ENCODE measurements at regions not wholly inside any gene's neighbourhood (a gene's known extent, or its start where the extent isn't known, plus 50 kb on each side); places are given as distances from the start of the nearest gene placed in this dataset.

GRCh38 chr16:86211265-86211664, 299.1 kb upstream of the FOXF1 start (continued):
- TF ChIP-seq PRDM15 (CRISPR knock-in tag; IDR thresholded peaks at IDR 0.05) (no peak), BCLAF1 (IDR thresholded peaks at IDR 0.05) (no peak), ELK1 (IDR thresholded peaks at IDR 0.05; ENCODE audit: low read depth, low read length) (no peak)

- SMC1A ChIA-PET (ENCODE audit: uncharacterized antibody, unreplicated experiment) = no interaction called here
- Histone ChIP-seq H2AFZ (ENCODE audit: control insufficient read depth, low read depth, low read length) (no peak overlapping the region), H3K36me3 (ENCODE audit: control insufficient read depth in 2 of 2, insufficient read depth in 2 of 2, low read length in 1 of 2) (no peaks in the 10 kb centered on the region), H4K20me1 (ENCODE audit: control insufficient read depth, insufficient read depth) (no peaks in the 10 kb centered on the region), H3K9ac (ENCODE audit: control insufficient read depth, insufficient read depth, low read length) (no peak overlapping the region), H3K4me1 (ENCODE audit: control insufficient read depth, insufficient read depth, low read length) (no peaks in the 10 kb centered on the region), H3K27me3 (replicated peaks in 1 of 2; ENCODE audit: control insufficient read depth in 2 of 2, insufficient read depth in 2 of 2, low read length in 1 of 2) (no peaks in the 10 kb centered on the region), H3K27ac (ENCODE audit: control insufficient read depth, insufficient read depth) (no peak overlapping the region), H3K79me2 (ENCODE audit: control insufficient read depth, insufficient read depth, low read length) (no peaks in the 10 kb centered on the region), H3K4me3 (no peak overlapping the region), H3K4me2 (ENCODE audit: control insufficient read depth, insufficient read depth) (no peak overlapping the region), H3K9me3 (replicated peaks; ENCODE audit: control insufficient read depth, insufficient read depth, low read length) (peaks cover 3% of the 10 kb centered on the region; the same call in 1 of the 3 replicates)
- CTCF ChIA-PET = no interaction called here
- intact Hi-C loops (cut with micrococcal nuclease; ENCODE audit: unreplicated experiment) = no loop called here
- ATAC-seq (no peak), DNase-seq (ENCODE audit: low read depth, low spot score) (no peak), FAIRE-seq (no peak)
- POLR2A ChIA-PET = interaction anchor here (0.5 kb wide), 1 partner anchor 115 kb away, joined by 4 read pairs; no protein-coding TSS in a partner anchor
- no TSS peak for BruUV-seq (replicated peaks)
- TF ChIP-seq SUPT20H (IDR thresholded peaks at IDR 0.05; ENCODE audit: borderline replicate concordance, control insufficient read depth, low read depth, low read length) (no peak), GABPA (IDR thresholded peaks at IDR 0.05; ENCODE audit: low read depth) (peak; percentile 71), ZBTB40 (IDR thresholded peaks at IDR 0.05; ENCODE audit: borderline replicate concordance) (peak; percentile 16; the same call in 1 of the 2 replicates)
- RAD21 ChIA-PET (ENCODE audit: unreplicated experiment) = no interaction called here
- in situ Hi-C loops (cut with MboI) = no loop called here
- WGBS (ENCODE audit: insufficient coverage, insufficient replicate concordance, low lambda C conversion rate, missing lambda C conversion rate) = 42% methylated on average over 6 of the region's 6 CpGs
Observed at GRCh38 chr16:86211800-86212199, 298.5 kb upstream of the FOXF1 start.

Measured in GM12878 (cell line).